ENCODE measurements at regions not wholly inside any gene's neighbourhood (a gene's known extent, or its start where the extent isn't known, plus 50 kb on each side); places are given as distances from the start of the nearest gene placed in this dataset.

GRCh38 chrX:43556207-43556606, 99.9 kb upstream of the MAOA start:
- no peaks in the 10 kb centered on the region for H3K36me3 ChIP-seq (ENCODE audit: insufficient read depth, low read length)
- TF ChIP-seq EZH2 (IDR thresholded peaks at IDR 0.05) (no peak), POLR2AphosphoS5 (IDR thresholded peaks at IDR 0.05; ENCODE audit: borderline replicate concordance, low read depth, low read length) (no peak), FOXP2 (optimal IDR thresholded peaks at IDR 0.05; ENCODE audit: control extremely low read depth, extremely low read length, insufficient read depth) (no peak)
- no peak overlapping the region for H3K9ac ChIP-seq (ENCODE audit: insufficient read length)
- no peak overlapping the region for H3K27ac ChIP-seq
- H3K9me3 ChIP-seq (ENCODE audit: low read depth, low read length) = no peaks in the 10 kb centered on the region
- H3K4me3 ChIP-seq = no peak overlapping the region
- no peak for DNase-seq (ENCODE audit: low read depth, low spot score)

GRCh38 chrX:43557792-43558191, 98.3 kb upstream of the MAOA start:
- DNase-seq (ENCODE audit: low read depth, low spot score) = no peak
- peak overlapping the region; percentile 64 for H3K27ac ChIP-seq
- TF ChIP-seq FOXP2 (optimal IDR thresholded peaks at IDR 0.05; ENCODE audit: control extremely low read depth, extremely low read length, insufficient read depth) (no peak), POLR2AphosphoS5 (IDR thresholded peaks at IDR 0.05; ENCODE audit: borderline replicate concordance, low read depth, low read length) (no peak), EZH2 (IDR thresholded peaks at IDR 0.05) (no peak)
- H3K4me3 ChIP-seq = peak overlapping the region; percentile 38; the same call in 1 of the 2 replicates
- H3K9me3 ChIP-seq (ENCODE audit: low read depth, low read length) = no peaks in the 10 kb centered on the region
- no peaks in the 10 kb centered on the region for H3K36me3 ChIP-seq (ENCODE audit: insufficient read depth, low read length)
- no peak overlapping the region for H3K9ac ChIP-seq (ENCODE audit: insufficient read length)

- Histone ChIP-seq H3K9me3 (ENCODE audit: low read depth, low read length) (no peaks in the 10 kb centered on the region), H3K36me3 (ENCODE audit: insufficient read depth, low read length) (no peaks in the 10 kb centered on the region), H3K27ac (no peak overlapping the region), H3K4me3 (no peak overlapping the region), H3K9ac (ENCODE audit: insufficient read length) (no peak overlapping the region)
- no peak for DNase-seq (ENCODE audit: low read depth, low spot score)
- TF ChIP-seq FOXP2 (optimal IDR thresholded peaks at IDR 0.05; ENCODE audit: control extremely low read depth, extremely low read length, insufficient read depth) (no peak), POLR2AphosphoS5 (IDR thresholded peaks at IDR 0.05; ENCODE audit: borderline replicate concordance, low read depth, low read length) (no peak), EZH2 (IDR thresholded peaks at IDR 0.05) (no peak)
Measured at GRCh38 chrX:43559644-43560043, 96.5 kb upstream of the MAOA start.

GRCh38 chrX:43560247-43560946, 95.7 kb upstream of the MAOA start:
- Histone ChIP-seq H3K9me3 (ENCODE audit: low read depth, low read length) (no peaks in the 10 kb centered on the region), H3K4me3 (no peak overlapping the region), H3K9ac (ENCODE audit: insufficient read length) (no peak overlapping the region), H3K27ac (no peak overlapping the region), H3K36me3 (ENCODE audit: insufficient read depth, low read length) (no peaks in the 10 kb centered on the region)
- DNase-seq (ENCODE audit: low read depth, low spot score) = no peak
- TF ChIP-seq EZH2 (IDR thresholded peaks at IDR 0.05) (no peak), FOXP2 (optimal IDR thresholded peaks at IDR 0.05; ENCODE audit: control extremely low read depth, extremely low read length, insufficient read depth) (no peak), POLR2AphosphoS5 (IDR thresholded peaks at IDR 0.05; ENCODE audit: borderline replicate concordance, low read depth, low read length) (no peak)

- Histone ChIP-seq H3K4me3 (no peak overlapping the region), H3K9me3 (ENCODE audit: low read depth, low read length) (no peaks in the 10 kb centered on the region), H3K9ac (ENCODE audit: insufficient read length) (no peak overlapping the region), H3K36me3 (ENCODE audit: insufficient read depth, low read length) (no peaks in the 10 kb centered on the region), H3K27ac (no peak overlapping the region)
- no peak for DNase-seq (ENCODE audit: low read depth, low spot score)
- TF ChIP-seq EZH2 (IDR thresholded peaks at IDR 0.05) (no peak), POLR2AphosphoS5 (IDR thresholded peaks at IDR 0.05; ENCODE audit: borderline replicate concordance, low read depth, low read length) (no peak), FOXP2 (optimal IDR thresholded peaks at IDR 0.05; ENCODE audit: control extremely low read depth, extremely low read length, insufficient read depth) (no peak)
Measured at GRCh38 chrX:43562372-43562771, 93.7 kb upstream of the MAOA start.

- TF ChIP-seq POLR2AphosphoS5 (IDR thresholded peaks at IDR 0.05; ENCODE audit: borderline replicate concordance, low read depth, low read length) (no peak), EZH2 (IDR thresholded peaks at IDR 0.05) (no peak), FOXP2 (optimal IDR thresholded peaks at IDR 0.05; ENCODE audit: control extremely low read depth, extremely low read length, insufficient read depth) (no peak)
- H3K4me3 ChIP-seq = no peak overlapping the region
- no peak overlapping the region for H3K9ac ChIP-seq (ENCODE audit: insufficient read length)
- H3K36me3 ChIP-seq (ENCODE audit: insufficient read depth, low read length) = no peaks in the 10 kb centered on the region
- H3K9me3 ChIP-seq (ENCODE audit: low read depth, low read length) = no peaks in the 10 kb centered on the region
- H3K27ac ChIP-seq = no peak overlapping the region
- DNase-seq (ENCODE audit: low read depth, low spot score) = no peak
Measured at GRCh38 chrX:43564953-43565352, 91.1 kb upstream of the MAOA start.

GRCh38 chrX:43566170-43566569, 89.9 kb upstream of the MAOA start:
- no peak for DNase-seq (ENCODE audit: low read depth, low spot score)
- no peaks in the 10 kb centered on the region for H3K36me3 ChIP-seq (ENCODE audit: insufficient read depth, low read length)
- no peak overlapping the region for H3K27ac ChIP-seq
- no peak overlapping the region for H3K4me3 ChIP-seq
- H3K9ac ChIP-seq (ENCODE audit: insufficient read length) = no peak overlapping the region
- TF ChIP-seq FOXP2 (optimal IDR thresholded peaks at IDR 0.05; ENCODE audit: control extremely low read depth, extremely low read length, insufficient read depth) (no peak), EZH2 (IDR thresholded peaks at IDR 0.05) (no peak), POLR2AphosphoS5 (IDR thresholded peaks at IDR 0.05; ENCODE audit: borderline replicate concordance, low read depth, low read length) (no peak)
- H3K9me3 ChIP-seq (ENCODE audit: low read depth, low read length) = no peaks in the 10 kb centered on the region

GRCh38 chrX:43573441-43574015, 82.6 kb upstream of the MAOA start:
- Histone ChIP-seq H3K4me3 (no peak overlapping the region), H3K27ac (no peak overlapping the region), H3K9ac (ENCODE audit: insufficient read length) (no peak overlapping the region), H3K36me3 (ENCODE audit: insufficient read depth, low read length) (no peaks in the 10 kb centered on the region), H3K9me3 (ENCODE audit: low read depth, low read length) (no peaks in the 10 kb centered on the region)
- TF ChIP-seq EZH2 (IDR thresholded peaks at IDR 0.05) = no peak
- TF ChIP-seq FOXP2 (optimal IDR thresholded peaks at IDR 0.05; ENCODE audit: control extremely low read depth, extremely low read length, insufficient read depth) = no peak
- TF ChIP-seq POLR2AphosphoS5 (IDR thresholded peaks at IDR 0.05; ENCODE audit: borderline replicate concordance, low read depth, low read length) = no peak
- DNase-seq (ENCODE audit: low read depth, low spot score) = no peak

Data from SK-N-MC (cell line).